GM12874 (cell line): ENCODE measurements at regions not wholly inside any gene's neighbourhood (a gene's known extent, or its start where the extent isn't known, plus 50 kb on each side); places are given as distances from the start of the nearest gene placed in this dataset.

Experiments used
- CTCF ChIP-seq: IDR thresholded peaks from 2 replicates; pipeline ENCODE4 v1.5.1; 2011; ENCODE audit warnings: low read depth, mild to moderate bottlenecking, control low read depth, low read length, moderate library complexity; ENCODE audit not compliant: insufficient read depth

GRCh38 chr16:26985100-26986065, 81.3 kb upstream of the C16orf82 start:
- no peak for TF ChIP-seq CTCF

GRCh38 chr16:26987597-26988010, 79.1 kb upstream of the C16orf82 start:
- TF ChIP-seq CTCF = no peak

GRCh38 chr16:26988186-26988585, 78.5 kb upstream of the C16orf82 start:
- TF ChIP-seq CTCF = no peak

GRCh38 chr16:26992666-26993349, 73.9 kb upstream of the C16orf82 start:
- no peak for TF ChIP-seq CTCF

GRCh38 chr16:26993511-26993910, 73.2 kb upstream of the C16orf82 start:
- no peak for TF ChIP-seq CTCF

GRCh38 chr16:26993963-26994362, 72.8 kb upstream of the C16orf82 start:
- no peak for TF ChIP-seq CTCF

- no peak for TF ChIP-seq CTCF
These were observed 71.2 kb upstream of the C16orf82 start for GRCh38 chr16:26995522-26995921.
